ENCODE measurements at regions not wholly inside any gene's neighbourhood (a gene's known extent, or its start where the extent isn't known, plus 50 kb on each side); places are given as distances from the start of the nearest gene placed in this dataset.
"Not testable (repeated sequence)": the region's sequence is repeated elsewhere in the genome, so short reads cannot be mapped to it uniquely, and the experiment has no call there.

- DNase-seq (ENCODE audit: low read depth, low spot score), result no peak
- H3K4me3 ChIP-seq (ENCODE audit: low read length), result no peak overlapping the region
Observed at GRCh38 chr1:222064388-222065211, 322.7 kb upstream of the DUSP10 start.

GRCh38 chr1:222062640-222063039 lies 320.8 kb upstream of the DUSP10 start:
- H3K4me3 ChIP-seq (ENCODE audit: low read length), result no peak overlapping the region
- no peak for DNase-seq (ENCODE audit: low read depth, low spot score)

GRCh38 chr1:222061711-222062359 lies 319.9 kb upstream of the DUSP10 start:
- H3K4me3 ChIP-seq (ENCODE audit: low read length), result no peak overlapping the region
- DNase-seq (ENCODE audit: low read depth, low spot score), result no peak

- no peak for DNase-seq (ENCODE audit: low read depth, low spot score)
- H3K4me3 ChIP-seq (ENCODE audit: low read length), result no peak overlapping the region
Observed at GRCh38 chr1:222060210-222060916, 318.5 kb upstream of the DUSP10 start.

- H3K4me3 ChIP-seq (ENCODE audit: low read length), result no peak overlapping the region
- no peak for DNase-seq (ENCODE audit: low read depth, low spot score)
Observed at GRCh38 chr1:222058249-222058648, 316.4 kb upstream of the DUSP10 start.

- no peak for DNase-seq (ENCODE audit: low read depth, low spot score)
- H3K4me3 ChIP-seq (ENCODE audit: low read length), result no peak overlapping the region
Observed at GRCh38 chr1:222057162-222057561, 315.3 kb upstream of the DUSP10 start.

- no peak for DNase-seq (ENCODE audit: low read depth, low spot score)
Observed at GRCh38 chr1:222054416-222054815, 312.5 kb upstream of the DUSP10 start.

GRCh38 chr1:222053790-222054294 lies 312.0 kb upstream of the DUSP10 start:
- H3K4me3 ChIP-seq (ENCODE audit: low read length), result no peak overlapping the region
- no peak for DNase-seq (ENCODE audit: low read depth, low spot score)

More at GRCh38 chr1:222054416-222054815, 312.5 kb upstream of the DUSP10 start:
- no peak overlapping the region for H3K4me3 ChIP-seq (ENCODE audit: low read length)

GRCh38 chr1:222051311-222051710 lies 309.4 kb upstream of the DUSP10 start:
- DNase-seq (ENCODE audit: low read depth, low spot score); H3K4me3 ChIP-seq (ENCODE audit: low read length): not testable (repeated sequence)

- not testable (repeated sequence) for H3K4me3 ChIP-seq (ENCODE audit: low read length); DNase-seq (ENCODE audit: low read depth, low spot score)
Observed at GRCh38 chr1:222049661-222050060, 307.8 kb upstream of the DUSP10 start.

- no peak overlapping the region for H3K4me3 ChIP-seq (ENCODE audit: low read length)
Observed at GRCh38 chr1:222049176-222049575, 307.3 kb upstream of the DUSP10 start.

GRCh38 chr1:222048094-222048595 lies 306.3 kb upstream of the DUSP10 start:
- H3K4me3 ChIP-seq (ENCODE audit: low read length), result no peak overlapping the region
- DNase-seq (ENCODE audit: low read depth, low spot score), result no peak

More at GRCh38 chr1:222049176-222049575, 307.3 kb upstream of the DUSP10 start:
- no peak for DNase-seq (ENCODE audit: low read depth, low spot score)

GRCh38 chr1:222047366-222047765 lies 305.5 kb upstream of the DUSP10 start:
- no peak for DNase-seq (ENCODE audit: low read depth, low spot score)
- no peak overlapping the region for H3K4me3 ChIP-seq (ENCODE audit: low read length)

- no peak for DNase-seq (ENCODE audit: low read depth, low spot score)
- no peak overlapping the region for H3K4me3 ChIP-seq (ENCODE audit: low read length)
Observed at GRCh38 chr1:222046684-222047263, 304.9 kb upstream of the DUSP10 start.

- no peak for DNase-seq (ENCODE audit: low read depth, low spot score)
Observed at GRCh38 chr1:222045786-222046185, 303.9 kb upstream of the DUSP10 start.

GRCh38 chr1:222045236-222045635 lies 303.3 kb upstream of the DUSP10 start:
- no peak overlapping the region for H3K4me3 ChIP-seq (ENCODE audit: low read length)
- DNase-seq (ENCODE audit: low read depth, low spot score), result no peak

More at GRCh38 chr1:222045786-222046185, 303.9 kb upstream of the DUSP10 start:
- no peak overlapping the region for H3K4me3 ChIP-seq (ENCODE audit: low read length)

- H3K4me3 ChIP-seq (ENCODE audit: low read length), result no peak overlapping the region
- no peak for DNase-seq (ENCODE audit: low read depth, low spot score)
Observed at GRCh38 chr1:222043444-222044292, 301.8 kb upstream of the DUSP10 start.

GRCh38 chr1:222042120-222042519 lies 300.2 kb upstream of the DUSP10 start:
- no peak for DNase-seq (ENCODE audit: low read depth, low spot score)

More at GRCh38 chr1:222042120-222042519, 300.2 kb upstream of the DUSP10 start:
- H3K4me3 ChIP-seq (ENCODE audit: low read length), result no peak overlapping the region
